ENCODE measurements at regions not wholly inside any gene's neighbourhood (a gene's known extent, or its start where the extent isn't known, plus 50 kb on each side); places are given as distances from the start of the nearest gene placed in this dataset.
"Not testable (repeated sequence)": the region's sequence is repeated elsewhere in the genome, so short reads cannot be mapped to it uniquely, and the experiment has no call there.

- H3K36me3 ChIP-seq: no peaks in the 10 kb centered on the region
- no peaks in the 10 kb centered on the region for H3K4me1 ChIP-seq (replicated peaks)
- no peak overlapping the region for H3K27ac ChIP-seq
- no peaks in the 10 kb centered on the region for H3K9me3 ChIP-seq (replicated peaks)
- DNase-seq (ENCODE audit: low read depth in 1 of 2, low spot score in 2 of 2): no peak
- H3K27me3 ChIP-seq (replicated peaks): no peaks in the 10 kb centered on the region
- no peak overlapping the region for H3K4me3 ChIP-seq
Measured at GRCh38 chr2:138356178-138356577, 145.4 kb upstream of the SPOPL start.

GRCh38 chr2:138359532-138359931 is 142.0 kb upstream of the SPOPL start:
- no peaks in the 10 kb centered on the region for H3K9me3 ChIP-seq (replicated peaks)
- DNase-seq (ENCODE audit: low read depth in 1 of 2, low spot score in 2 of 2): no peak
- H3K4me3 ChIP-seq: no peak overlapping the region

DNA sequence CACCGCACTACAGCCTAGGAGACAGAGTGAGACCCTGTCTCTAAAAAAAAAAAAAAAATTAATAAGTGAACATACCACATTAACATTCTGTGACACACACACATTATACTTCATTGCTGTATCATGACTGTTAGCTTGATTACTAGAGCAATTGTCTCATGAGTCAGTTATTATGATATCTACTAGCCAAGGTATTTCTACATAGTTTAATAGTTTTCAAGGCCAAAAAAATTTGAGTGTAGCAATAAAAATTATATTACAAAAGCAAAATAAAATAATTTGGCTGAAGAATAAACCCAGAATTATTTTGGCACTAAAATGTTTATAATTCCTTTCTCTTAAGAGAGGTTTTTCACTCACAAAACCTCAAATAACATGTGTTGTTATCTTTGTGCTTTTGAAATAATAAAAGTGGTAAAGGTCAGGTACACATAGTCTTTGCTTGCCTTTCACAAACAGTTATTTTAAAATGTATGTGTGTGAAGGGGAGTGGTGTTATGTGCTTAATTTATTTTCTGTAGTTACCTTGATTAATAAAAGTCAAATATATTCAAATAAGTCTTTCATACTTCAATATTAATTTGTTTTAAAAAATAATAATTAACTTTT is 136.9 kb upstream of the SPOPL start:
- no peak for DNase-seq (ENCODE audit: low read depth in 1 of 2, low spot score in 2 of 2)
- Histone ChIP-seq H3K9me3 (replicated peaks) (no peaks in the 10 kb centered on the region), H3K4me3 (no peak overlapping the region), H3K27me3 (replicated peaks) (no peaks in the 10 kb centered on the region), H3K4me1 (replicated peaks) (no peaks in the 10 kb centered on the region), H3K36me3 (no peaks in the 10 kb centered on the region), H3K27ac (no peak overlapping the region)

More at GRCh38 chr2:138359532-138359931, 142.0 kb upstream of the SPOPL start:
- no peaks in the 10 kb centered on the region for H3K36me3 ChIP-seq
- no peak overlapping the region for H3K27ac ChIP-seq
- no peaks in the 10 kb centered on the region for H3K27me3 ChIP-seq (replicated peaks)
- H3K4me1 ChIP-seq (replicated peaks): no peaks in the 10 kb centered on the region

GRCh38 chr2:138365581-138365980 is 136.0 kb upstream of the SPOPL start:
- H3K4me1 ChIP-seq (replicated peaks): no peaks in the 10 kb centered on the region
- H3K9me3 ChIP-seq (replicated peaks): no peaks in the 10 kb centered on the region
- no peak overlapping the region for H3K27ac ChIP-seq
- no peak overlapping the region for H3K4me3 ChIP-seq
- DNase-seq (ENCODE audit: low read depth in 1 of 2, low spot score in 2 of 2): no peak
- H3K27me3 ChIP-seq (replicated peaks): no peaks in the 10 kb centered on the region
- no peaks in the 10 kb centered on the region for H3K36me3 ChIP-seq

DNA sequence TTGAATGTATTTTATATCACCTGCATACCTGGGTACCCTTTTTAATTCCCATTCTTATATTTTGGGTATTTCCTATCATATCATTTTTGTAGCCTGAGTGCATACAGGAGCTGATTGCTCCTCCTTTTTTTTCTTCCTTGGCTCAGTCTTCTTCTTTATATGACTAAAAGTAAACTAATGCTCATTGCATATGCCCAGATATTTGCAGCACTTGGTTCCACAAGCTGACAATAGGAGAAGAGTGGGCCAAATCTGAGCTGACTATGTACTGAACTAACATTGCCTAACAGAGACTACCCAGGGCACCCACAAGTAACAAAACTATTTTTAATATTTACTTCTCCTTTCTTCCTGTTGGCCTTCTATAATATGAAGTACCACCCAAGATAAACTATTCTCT is 131.7 kb upstream of the SPOPL start:
- H3K4me3 ChIP-seq: no peak overlapping the region
- H3K27me3 ChIP-seq (replicated peaks): no peaks in the 10 kb centered on the region
- no peaks in the 10 kb centered on the region for H3K9me3 ChIP-seq (replicated peaks)
- no peaks in the 10 kb centered on the region for H3K36me3 ChIP-seq
- H3K27ac ChIP-seq: no peak overlapping the region
- no peak for DNase-seq (ENCODE audit: low read depth in 1 of 2, low spot score in 2 of 2)
- no peaks in the 10 kb centered on the region for H3K4me1 ChIP-seq (replicated peaks)

DNA sequence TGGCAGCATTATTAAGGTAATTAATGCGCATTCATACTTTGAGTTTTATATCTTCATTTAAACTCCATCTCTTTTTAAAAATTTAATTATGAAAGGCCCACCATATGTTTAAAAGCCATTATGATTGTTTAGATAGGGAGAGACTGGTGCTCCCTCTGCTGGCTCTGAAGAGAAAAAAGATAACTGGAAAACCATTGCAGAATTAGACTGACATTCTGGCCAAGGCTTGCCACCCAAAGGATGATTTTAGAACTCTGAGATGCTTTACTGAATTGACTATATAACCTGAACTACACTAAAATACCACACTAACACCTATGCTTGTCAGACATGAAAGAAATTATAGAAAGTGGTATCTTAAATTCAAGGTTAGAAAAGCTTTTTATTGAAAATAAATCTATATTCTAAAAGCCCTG is 127.6 kb upstream of the SPOPL start:
- Histone ChIP-seq H3K4me3 (no peak overlapping the region), H3K4me1 (replicated peaks) (no peaks in the 10 kb centered on the region), H3K27me3 (replicated peaks) (no peaks in the 10 kb centered on the region), H3K27ac (no peak overlapping the region), H3K9me3 (replicated peaks) (no peaks in the 10 kb centered on the region), H3K36me3 (no peaks in the 10 kb centered on the region)
- DNase-seq (ENCODE audit: low read depth in 1 of 2, low spot score in 2 of 2): peak in 1 of 2 experiments; percentile 23

DNA sequence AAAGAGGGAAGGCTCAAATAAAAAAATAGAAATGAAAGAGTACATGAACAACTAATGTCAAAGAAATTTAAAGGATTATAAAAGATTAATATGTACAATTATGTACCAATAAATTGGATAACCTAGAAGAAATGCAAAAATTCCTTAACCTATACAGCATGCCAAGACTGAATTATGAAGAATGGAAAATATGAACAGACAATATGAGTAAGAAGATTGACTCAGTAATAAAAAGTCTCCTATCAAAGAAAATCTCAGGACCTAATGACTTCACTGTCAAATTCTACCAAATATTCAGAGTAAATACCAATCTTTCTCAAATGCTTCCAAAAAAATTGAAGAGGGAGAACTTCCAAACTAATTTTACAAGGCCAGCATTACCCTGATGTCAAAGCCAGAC is 120.2 kb upstream of the SPOPL start:
- H3K36me3 ChIP-seq: no peaks in the 10 kb centered on the region
- H3K4me3 ChIP-seq: no peak overlapping the region
- no peaks in the 10 kb centered on the region for H3K27me3 ChIP-seq (replicated peaks)
- DNase-seq (ENCODE audit: low read depth in 1 of 2, low spot score in 2 of 2): no peak
- H3K9me3 ChIP-seq (replicated peaks): no peaks in the 10 kb centered on the region
- no peaks in the 10 kb centered on the region for H3K4me1 ChIP-seq (replicated peaks)
- H3K27ac ChIP-seq: no peak overlapping the region

DNA sequence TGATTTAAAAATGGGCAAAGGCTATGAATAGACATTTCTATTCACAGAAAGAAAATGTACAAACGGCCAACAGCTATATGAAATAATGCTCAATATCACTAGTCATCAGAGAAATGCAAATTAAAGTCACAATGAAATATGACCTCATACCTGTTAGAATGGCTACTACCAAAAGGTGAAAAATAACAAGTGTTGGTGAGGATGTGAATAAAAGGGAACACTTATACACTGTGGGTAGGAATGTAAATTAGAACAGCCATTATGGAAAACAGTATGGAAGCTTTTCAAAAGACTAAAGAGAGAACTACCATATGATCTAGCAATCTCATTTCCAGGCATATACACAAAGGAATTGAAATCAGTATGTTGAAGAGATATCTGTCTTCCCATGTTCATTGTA is 118.9 kb upstream of the SPOPL start:
- no peak for DNase-seq (ENCODE audit: low read depth in 1 of 2, low spot score in 2 of 2)
- Histone ChIP-seq H3K27ac (no peak overlapping the region), H3K4me1 (replicated peaks) (no peaks in the 10 kb centered on the region), H3K4me3 (no peak overlapping the region), H3K36me3 (no peaks in the 10 kb centered on the region), H3K9me3 (replicated peaks) (no peaks in the 10 kb centered on the region), H3K27me3 (replicated peaks) (no peaks in the 10 kb centered on the region)

DNA sequence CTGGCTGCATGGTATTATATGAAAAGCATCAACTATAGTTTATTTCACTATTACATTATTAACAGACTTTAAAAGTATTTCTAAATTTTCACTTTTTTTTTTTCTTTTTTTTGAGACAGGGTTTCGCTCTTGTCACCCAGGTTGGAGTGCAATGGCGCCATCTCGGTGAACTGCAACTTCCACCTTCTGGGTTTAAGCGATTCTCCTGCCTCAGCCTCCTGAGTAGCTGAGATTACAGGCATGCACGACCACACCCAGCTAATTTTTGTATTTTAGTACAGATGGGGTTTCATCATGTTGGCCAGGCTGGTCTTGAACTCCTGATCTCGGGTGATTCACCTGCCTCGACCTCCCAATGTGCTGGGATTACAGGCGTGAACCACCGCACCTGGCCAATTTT is 115.4 kb upstream of the SPOPL start:
- not testable (repeated sequence) for DNase-seq (ENCODE audit: low read depth in 1 of 2, low spot score in 2 of 2); H3K4me1 ChIP-seq (replicated peaks); H3K27ac ChIP-seq; H3K9me3 ChIP-seq (replicated peaks); H3K27me3 ChIP-seq (replicated peaks); H3K4me3 ChIP-seq; H3K36me3 ChIP-seq

- no peaks in the 10 kb centered on the region; the same call in 1 of the 2 replicates for H3K27me3 ChIP-seq (replicated peaks)
- H3K9me3 ChIP-seq (replicated peaks): no peaks in the 10 kb centered on the region
- no peak overlapping the region for H3K27ac ChIP-seq
- no peak overlapping the region for H3K4me3 ChIP-seq
- no peaks in the 10 kb centered on the region for H3K4me1 ChIP-seq (replicated peaks)
- no peak for DNase-seq (ENCODE audit: low read depth in 1 of 2, low spot score in 2 of 2)
- no peaks in the 10 kb centered on the region for H3K36me3 ChIP-seq
Measured at GRCh38 chr2:138389063-138389462, 112.5 kb upstream of the SPOPL start.

- Histone ChIP-seq H3K27me3 (replicated peaks) (no peaks in the 10 kb centered on the region; the same call in none of the 2 replicates), H3K9me3 (replicated peaks) (no peaks in the 10 kb centered on the region), H3K4me3 (no peak overlapping the region), H3K4me1 (replicated peaks) (no peaks in the 10 kb centered on the region), H3K36me3 (no peaks in the 10 kb centered on the region), H3K27ac (no peak overlapping the region)
- no peak for DNase-seq (ENCODE audit: low read depth in 1 of 2, low spot score in 2 of 2)
Measured at GRCh38 chr2:138390316-138390945, 111.1 kb upstream of the SPOPL start.

- DNase-seq (ENCODE audit: low read depth in 1 of 2, low spot score in 2 of 2): no peak
- Histone ChIP-seq H3K4me1 (replicated peaks) (no peaks in the 10 kb centered on the region), H3K27me3 (replicated peaks) (no peaks in the 10 kb centered on the region; the same call in none of the 2 replicates), H3K9me3 (replicated peaks) (no peaks in the 10 kb centered on the region), H3K36me3 (no peaks in the 10 kb centered on the region), H3K4me3 (no peak overlapping the region), H3K27ac (no peak overlapping the region)
Measured at GRCh38 chr2:138391946-138392345, 109.6 kb upstream of the SPOPL start.

DNA sequence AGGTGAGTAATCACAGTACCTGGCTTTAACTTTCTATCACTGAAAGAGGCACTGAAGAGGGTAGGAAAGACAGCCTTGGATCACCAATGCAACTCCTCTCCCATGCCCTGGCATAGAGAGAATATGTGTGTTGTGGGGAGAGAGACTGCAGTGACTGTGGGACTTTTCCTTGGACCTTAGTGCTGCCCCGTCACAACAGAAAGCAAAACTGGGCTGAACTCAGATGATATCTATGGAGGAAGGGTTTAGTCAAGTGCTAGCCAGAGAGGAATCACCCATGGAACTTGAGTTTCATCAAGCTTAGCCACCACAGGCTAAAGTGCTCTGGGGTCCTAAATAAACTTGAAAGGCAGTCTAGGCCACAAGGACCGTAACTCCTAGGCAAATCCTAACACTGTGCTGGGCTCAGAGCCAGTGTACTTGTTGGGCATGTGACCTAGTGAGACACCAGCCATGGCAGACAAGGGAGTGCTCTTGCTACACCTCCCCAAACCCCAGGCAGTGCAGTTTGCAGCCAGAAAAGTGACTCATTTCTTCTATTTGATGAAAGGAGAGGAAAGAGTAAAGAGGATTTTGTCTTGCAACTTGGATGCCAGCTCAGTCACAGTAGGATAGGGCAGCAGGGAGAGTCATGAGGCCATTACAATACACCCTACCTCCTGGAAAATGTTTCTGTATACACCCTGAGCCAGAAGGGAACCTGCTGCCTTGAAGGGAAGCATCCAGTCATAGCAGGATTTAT is 105.8 kb upstream of the SPOPL start:
- Histone ChIP-seq H3K27me3 (replicated peaks) (no peaks in the 10 kb centered on the region; the same call in none of the 2 replicates), H3K27ac (no peak overlapping the region), H3K36me3 (no peaks in the 10 kb centered on the region), H3K4me1 (replicated peaks) (no peaks in the 10 kb centered on the region), H3K9me3 (replicated peaks) (no peaks in the 10 kb centered on the region), H3K4me3 (no peak overlapping the region)
- no peak for DNase-seq (ENCODE audit: low read depth in 1 of 2, low spot score in 2 of 2)

DNA sequence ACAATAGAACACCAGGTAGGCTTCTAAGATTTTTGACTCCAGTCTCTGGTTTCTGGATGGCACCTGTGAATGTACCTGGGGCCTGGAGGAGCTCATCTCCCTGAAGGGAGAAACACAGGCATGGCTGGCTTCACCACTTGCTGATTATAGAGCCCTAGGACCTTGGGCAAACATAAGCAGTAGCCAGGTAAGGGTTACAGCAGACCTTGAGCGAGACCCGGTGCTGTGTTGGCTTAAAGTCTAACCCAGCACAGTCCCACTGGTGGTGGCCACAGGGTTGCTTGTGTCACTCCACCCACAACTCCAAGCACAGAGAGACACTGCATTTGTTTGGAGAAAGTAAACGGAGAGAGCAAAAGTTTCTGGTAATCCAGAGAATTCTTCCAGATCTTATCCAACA is 104.7 kb upstream of the SPOPL start:
- no peaks in the 10 kb centered on the region; the same call in none of the 2 replicates for H3K27me3 ChIP-seq (replicated peaks)
- H3K27ac ChIP-seq: no peak overlapping the region
- no peaks in the 10 kb centered on the region for H3K4me1 ChIP-seq (replicated peaks)
- no peak for DNase-seq (ENCODE audit: low read depth in 1 of 2, low spot score in 2 of 2)
- no peak overlapping the region for H3K4me3 ChIP-seq
- no peaks in the 10 kb centered on the region for H3K36me3 ChIP-seq
- H3K9me3 ChIP-seq (replicated peaks): no peaks in the 10 kb centered on the region
